ENCODE measurements at regions not wholly inside any gene's neighbourhood (a gene's known extent, or its start where the extent isn't known, plus 50 kb on each side); places are given as distances from the start of the nearest gene placed in this dataset.
A peak's percentile ranks its signal among the peaks of the same experiment; 100 is the strongest.

DNA sequence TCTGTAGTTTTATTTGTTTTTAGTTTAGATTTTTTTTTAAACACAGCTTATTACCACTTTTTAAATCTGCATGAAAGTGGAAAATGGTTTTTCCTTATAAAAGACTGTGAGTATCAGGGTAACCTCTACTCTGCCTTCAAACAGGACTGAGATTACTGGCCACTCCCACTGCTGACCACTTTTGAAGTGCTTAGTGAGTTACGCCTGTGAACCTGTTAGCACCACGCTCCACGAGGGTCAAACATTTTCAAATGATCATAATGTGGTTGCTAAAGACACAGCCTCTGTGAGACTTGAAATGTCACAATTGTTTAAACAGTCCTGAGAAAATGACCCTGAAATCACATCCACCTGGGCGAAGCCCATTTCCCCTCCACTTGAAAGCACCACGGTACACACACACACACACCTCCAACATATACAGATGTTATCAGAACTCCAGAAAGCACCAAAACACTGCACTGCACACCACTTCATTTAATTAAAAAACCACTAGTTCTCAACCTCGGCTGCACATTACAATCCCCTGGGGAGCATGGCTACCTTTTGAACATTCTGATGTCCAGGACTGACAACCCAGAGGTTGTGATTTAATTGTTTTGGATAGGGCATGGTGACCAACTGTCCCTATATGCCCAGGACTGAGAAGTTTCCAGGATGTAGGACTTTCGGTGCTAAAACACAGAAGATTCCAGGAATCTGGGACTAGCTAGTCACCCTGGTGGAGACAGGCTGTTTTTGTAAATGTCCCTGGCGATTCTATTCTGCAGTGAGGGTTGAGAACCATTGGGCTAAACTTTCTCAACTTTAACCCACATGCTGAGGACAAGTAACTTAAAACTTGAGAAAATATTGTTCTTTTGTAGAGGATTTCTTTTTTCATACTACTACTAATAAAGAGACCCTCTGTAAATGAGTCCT is 176.4 kb upstream of the MYLIP start:
- no peaks in the 10 kb centered on the region for H3K36me3 ChIP-seq (ENCODE audit: control insufficient read depth, insufficient read depth, low read length)
- no peak for ATAC-seq
- TF ChIP-seq, protein P1, sequence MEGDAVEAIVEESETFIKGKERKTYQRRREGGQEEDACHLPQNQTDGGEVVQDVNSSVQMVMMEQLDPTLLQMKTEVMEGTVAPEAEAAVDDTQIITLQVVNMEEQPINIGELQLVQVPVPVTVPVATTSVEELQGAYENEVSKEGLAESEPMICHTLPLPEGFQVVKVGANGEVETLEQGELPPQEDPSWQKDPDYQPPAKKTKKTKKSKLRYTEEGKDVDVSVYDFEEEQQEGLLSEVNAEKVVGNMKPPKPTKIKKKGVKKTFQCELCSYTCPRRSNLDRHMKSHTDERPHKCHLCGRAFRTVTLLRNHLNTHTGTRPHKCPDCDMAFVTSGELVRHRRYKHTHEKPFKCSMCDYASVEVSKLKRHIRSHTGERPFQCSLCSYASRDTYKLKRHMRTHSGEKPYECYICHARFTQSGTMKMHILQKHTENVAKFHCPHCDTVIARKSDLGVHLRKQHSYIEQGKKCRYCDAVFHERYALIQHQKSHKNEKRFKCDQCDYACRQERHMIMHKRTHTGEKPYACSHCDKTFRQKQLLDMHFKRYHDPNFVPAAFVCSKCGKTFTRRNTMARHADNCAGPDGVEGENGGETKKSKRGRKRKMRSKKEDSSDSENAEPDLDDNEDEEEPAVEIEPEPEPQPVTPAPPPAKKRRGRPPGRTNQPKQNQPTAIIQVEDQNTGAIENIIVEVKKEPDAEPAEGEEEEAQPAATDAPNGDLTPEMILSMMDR (IDR thresholded peaks at IDR 0.05) = no peak
- DNase-seq = no peak
- WGBS (ENCODE audit: insufficient coverage) = 57% methylated on average over 8 of the region's 8 CpGs
- Mint-ChIP-seq H3K9me3 (no peaks in the 10 kb centered on the region), H3K27me3 (ENCODE audit: low read depth in 2 of 2) (peaks cover 0 to 6% of the 10 kb centered on the region in 2 donors), H3K36me3 (no peaks in the 10 kb centered on the region), H3K27ac (peak overlapping the region in 1 of 2 donors; percentile 59), H3K4me3 (no peak overlapping the region), H3K4me1 (peaks cover 18 to 30% of the 10 kb centered on the region in 2 donors)
- no peak overlapping the region for H3K4me3 ChIP-seq (ENCODE audit: low read length)
- no peaks in the 10 kb centered on the region for H3K9me3 ChIP-seq (ENCODE audit: control insufficient read depth, insufficient read depth, low read length)
- no peaks in the 10 kb centered on the region for H3K4me1 ChIP-seq (ENCODE audit: control insufficient read depth, insufficient read depth, low read length)
- H3K27me3 ChIP-seq (ENCODE audit: control insufficient read depth, insufficient read depth, low read length) = no peaks in the 10 kb centered on the region
- no peak overlapping the region for H3K27ac ChIP-seq (ENCODE audit: low read length)
- intact Hi-C loops (cut with micrococcal nuclease) = no loop called here

DNA sequence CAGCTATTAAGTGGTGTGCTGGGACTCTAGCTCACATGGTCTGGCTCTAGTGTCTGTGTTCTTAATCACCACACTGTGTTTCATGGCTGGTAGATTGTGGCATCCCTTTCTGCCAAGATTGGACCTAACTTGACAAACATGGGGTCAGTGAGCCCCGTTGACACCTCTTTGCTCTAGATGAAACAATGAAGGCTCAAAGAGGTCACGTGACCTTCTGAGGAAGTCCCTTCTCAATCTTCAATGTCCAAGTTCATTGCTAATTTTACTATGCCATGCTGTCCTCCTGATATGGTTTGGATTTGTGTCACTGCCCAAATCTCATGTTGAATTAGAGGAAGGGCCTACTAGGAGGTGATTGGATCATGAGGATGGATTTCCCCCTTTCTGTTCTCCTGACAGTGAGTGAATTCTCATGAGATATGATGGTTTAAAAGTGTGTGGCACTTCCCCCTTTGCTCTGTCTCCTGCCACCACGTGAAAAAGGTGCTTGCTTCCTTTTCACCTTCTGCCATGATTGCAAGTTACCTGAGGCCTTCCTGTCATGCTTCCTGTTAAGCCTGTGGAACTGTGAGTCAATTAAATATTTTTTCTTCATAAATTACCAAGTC is 177.8 kb upstream of the MYLIP start:
- Mint-ChIP-seq H3K27ac (no peak overlapping the region), H3K27me3 (ENCODE audit: low read depth in 2 of 2) (no peaks in the 10 kb centered on the region), H3K9me3 (no peaks in the 10 kb centered on the region), H3K4me3 (no peak overlapping the region), H3K4me1 (peaks cover 18 to 19% of the 10 kb centered on the region in 2 donors), H3K36me3 (no peaks in the 10 kb centered on the region)
- H3K36me3 ChIP-seq (ENCODE audit: control insufficient read depth, insufficient read depth, low read length) = no peaks in the 10 kb centered on the region
- ATAC-seq (no peak), DNase-seq (no peak)
- intact Hi-C loops (cut with micrococcal nuclease) = no loop called here
- no peak overlapping the region for H3K27ac ChIP-seq (ENCODE audit: low read length)
- H3K27me3 ChIP-seq (ENCODE audit: control insufficient read depth, insufficient read depth, low read length) = no peaks in the 10 kb centered on the region
- TF ChIP-seq, protein P1 (IDR thresholded peaks at IDR 0.05) = no peak
- WGBS (ENCODE audit: insufficient coverage) = 52% methylated on average over 3 of the region's 3 CpGs
- no peaks in the 10 kb centered on the region for H3K4me1 ChIP-seq (ENCODE audit: control insufficient read depth, insufficient read depth, low read length)
- no peak overlapping the region for H3K4me3 ChIP-seq (ENCODE audit: low read length)
- no peaks in the 10 kb centered on the region for H3K9me3 ChIP-seq (ENCODE audit: control insufficient read depth, insufficient read depth, low read length)

DNA sequence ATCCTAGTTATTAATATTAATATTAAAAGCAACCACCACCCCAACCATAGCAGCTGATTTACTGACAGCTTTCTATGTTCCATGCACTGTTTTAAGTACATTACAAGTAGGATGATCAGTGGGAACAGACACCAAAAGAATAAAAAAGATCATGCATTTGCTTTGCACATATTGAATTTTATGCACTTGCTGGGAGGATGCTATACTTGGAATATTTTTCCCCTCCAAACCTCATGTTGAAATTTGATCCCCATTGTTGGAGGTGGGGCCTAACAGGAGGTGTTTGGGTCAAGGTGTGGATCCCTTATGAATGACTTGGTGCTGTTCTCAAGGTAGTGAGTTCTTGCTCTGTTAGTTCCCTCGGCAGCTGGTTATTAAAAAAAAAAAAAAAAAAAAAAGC is 178.9 kb upstream of the MYLIP start:
- Histone ChIP-seq H3K36me3 (ENCODE audit: control insufficient read depth, insufficient read depth, low read length) (no peaks in the 10 kb centered on the region), H3K4me1 (ENCODE audit: control insufficient read depth, insufficient read depth, low read length) (no peaks in the 10 kb centered on the region), H3K27ac (ENCODE audit: low read length) (no peak overlapping the region), H3K4me3 (ENCODE audit: low read length) (no peak overlapping the region), H3K27me3 (ENCODE audit: control insufficient read depth, insufficient read depth, low read length) (no peaks in the 10 kb centered on the region), H3K9me3 (ENCODE audit: control insufficient read depth, insufficient read depth, low read length) (no peaks in the 10 kb centered on the region)
- H3K27ac Mint-ChIP-seq = no peak overlapping the region
- intact Hi-C loops (cut with micrococcal nuclease) = no loop called here
- H3K27me3 Mint-ChIP-seq (ENCODE audit: low read depth in 2 of 2) = no peaks in the 10 kb centered on the region
- no peak for DNase-seq
- H3K4me1 Mint-ChIP-seq = peaks cover 14 to 18% of the 10 kb centered on the region in 2 donors
- H3K9me3 Mint-ChIP-seq = no peaks in the 10 kb centered on the region
- H3K4me3 Mint-ChIP-seq = no peak overlapping the region
- TF ChIP-seq, protein P1 (IDR thresholded peaks at IDR 0.05) = no peak
- WGBS (ENCODE audit: insufficient coverage) = 75% methylated on average over 1 of the region's 1 CpG
- no peak for ATAC-seq
- H3K36me3 Mint-ChIP-seq = no peaks in the 10 kb centered on the region
